GM12892 (cell line): ENCODE measurements at regions not wholly inside any gene's neighbourhood (a gene's known extent, or its start where the extent isn't known, plus 50 kb on each side); places are given as distances from the start of the nearest gene placed in this dataset.

Experiments
- POLR2AphosphoS5 ChIP-seq: IDR thresholded peaks from 2 replicates; pipeline ENCODE4 v1.6.1; 2011; ENCODE audit warnings: low read depth, low read length, control low read depth
- TAF1 ChIP-seq: IDR thresholded peaks from 2 replicates; pipeline ENCODE4 v1.6.1; 2011; ENCODE audit warnings: low read depth, mild to moderate bottlenecking, control low read depth, low read length, borderline replicate concordance

- TF ChIP-seq TAF1 (no peak), POLR2AphosphoS5 (no peak)
Observed at GRCh38 chr2:44101246-44101645, 67.4 kb upstream of the PPM1B start.
